Ecto neural progenitor cell (in vitro differentiated cells): ENCODE measurements at regions not wholly inside any gene's neighbourhood (a gene's known extent, or its start where the extent isn't known, plus 50 kb on each side); places are given as distances from the start of the nearest gene placed in this dataset.
"Not testable (repeated sequence)": the region's sequence is repeated elsewhere in the genome, so short reads cannot be mapped to it uniquely, and the experiment has no call there.

Experiments used
- DNase-seq: peaks from one replicate; pipeline ENCODE4 v3.0.0-alpha.2; 2018; ENCODE audit warnings: low spot score

DNA sequence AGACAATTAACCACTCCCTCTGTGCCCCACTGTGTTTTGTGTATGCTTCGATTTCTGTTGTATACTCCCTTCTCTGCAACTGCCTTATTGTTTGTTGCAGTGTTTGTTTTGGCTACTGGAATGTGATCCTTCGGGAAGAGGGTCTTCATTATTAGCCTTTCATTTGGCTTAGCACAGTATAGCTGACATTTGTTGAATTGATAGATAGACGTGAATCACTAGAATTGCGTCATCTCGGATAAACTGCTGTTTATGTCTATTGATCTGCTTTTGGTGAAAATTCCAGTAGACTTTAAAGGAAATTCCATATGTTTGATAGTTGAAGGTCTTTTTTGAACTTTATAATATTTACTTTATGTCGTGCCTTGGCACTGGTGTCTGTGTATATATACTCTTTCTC lies 189.9 kb upstream of the EYA4 start:
- DNase-seq = no peak

DNA sequence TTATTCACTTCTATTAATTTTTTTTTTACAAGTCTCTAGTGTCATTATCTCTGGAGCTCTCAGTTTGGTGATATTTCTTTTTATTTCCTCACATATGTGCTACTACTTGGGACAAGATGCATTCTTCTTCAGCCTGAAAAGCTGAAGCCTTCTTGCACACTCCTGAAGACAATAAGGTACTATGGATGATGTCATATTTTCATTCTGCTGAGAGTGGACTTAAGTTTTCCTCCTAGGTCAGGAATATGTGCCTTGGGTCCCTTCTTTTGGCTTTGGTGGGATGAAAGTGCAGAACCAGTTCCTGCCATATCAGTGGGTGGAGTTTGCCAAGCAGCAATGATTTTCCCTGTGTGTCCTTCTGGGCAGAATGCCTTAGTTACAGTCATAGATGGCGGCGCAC lies 188.7 kb upstream of the EYA4 start:
- no peak for DNase-seq

DNA sequence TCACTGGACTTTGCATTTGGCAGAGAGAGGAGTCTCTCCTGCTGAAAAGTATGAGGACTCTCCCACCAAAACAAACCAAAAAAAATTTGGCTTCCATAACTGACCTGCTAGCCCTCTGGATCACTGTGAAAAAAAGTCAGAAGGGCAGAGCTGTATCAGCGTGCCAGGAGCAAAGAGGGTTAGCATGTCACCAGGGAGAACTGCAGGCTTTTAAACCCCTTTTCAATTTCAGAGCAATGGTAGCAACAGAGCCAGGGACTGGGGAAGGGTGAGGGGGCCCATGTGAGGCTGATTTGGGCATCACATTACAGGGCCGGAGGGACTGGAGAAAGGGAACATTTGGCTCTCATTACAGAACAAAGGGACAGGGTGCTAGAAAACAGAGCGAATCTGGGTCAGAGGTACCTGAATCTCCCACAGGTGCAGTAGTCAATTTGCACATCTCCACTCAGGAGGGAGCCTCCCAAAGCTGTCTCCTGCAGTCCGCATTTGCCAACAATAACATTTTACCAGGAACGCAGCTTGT lies 185.7 kb upstream of the EYA4 start:
- DNase-seq = peak; percentile 50

DNA sequence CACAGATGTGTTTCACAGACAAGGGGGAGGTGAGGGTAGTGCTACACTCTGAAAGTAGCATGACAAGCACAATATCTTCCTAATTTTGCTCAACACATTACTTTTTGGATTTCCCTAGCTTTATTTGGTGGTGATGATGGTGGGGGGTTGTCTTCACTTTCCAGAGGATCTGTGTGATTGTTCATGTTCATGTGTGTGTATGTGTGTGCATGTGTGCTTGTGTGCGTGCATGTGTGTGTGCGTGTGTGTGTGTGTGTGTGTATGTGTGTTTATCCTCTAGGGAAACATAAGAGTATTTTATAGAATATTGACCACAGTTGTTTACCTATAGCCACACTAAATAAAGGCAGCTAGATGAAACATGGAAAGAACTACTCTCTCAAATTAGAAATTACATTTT lies 183.8 kb upstream of the EYA4 start:
- no peak for DNase-seq

DNA sequence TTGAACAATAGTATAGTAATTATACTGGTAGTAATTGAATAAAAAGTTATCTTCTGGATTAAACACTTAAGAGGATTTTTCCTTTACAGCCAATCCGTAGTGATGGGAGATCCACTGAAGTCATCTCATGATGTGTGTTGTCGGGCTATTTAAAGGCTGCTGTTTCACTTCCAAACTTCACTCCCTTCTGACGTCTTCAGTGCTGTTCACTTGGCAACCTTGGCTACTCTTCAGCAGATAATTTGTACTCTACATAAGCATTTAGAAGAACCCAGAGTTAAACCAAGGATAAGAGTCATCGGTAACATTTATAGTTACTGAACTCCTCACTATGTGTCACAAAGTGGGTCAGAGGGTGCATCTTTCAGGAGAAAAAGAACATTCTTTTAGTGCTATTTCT lies 179.1 kb upstream of the EYA4 start:
- no peak for DNase-seq

- DNase-seq = no peak
Measured at GRCh38 chr6:133062696-133063306, 178.4 kb upstream of the EYA4 start.

GRCh38 chr6:133067960-133068359 lies 173.2 kb upstream of the EYA4 start:
- no peak for DNase-seq

GRCh38 chr6:133070410-133071043 lies 170.6 kb upstream of the EYA4 start:
- no peak for DNase-seq

DNA sequence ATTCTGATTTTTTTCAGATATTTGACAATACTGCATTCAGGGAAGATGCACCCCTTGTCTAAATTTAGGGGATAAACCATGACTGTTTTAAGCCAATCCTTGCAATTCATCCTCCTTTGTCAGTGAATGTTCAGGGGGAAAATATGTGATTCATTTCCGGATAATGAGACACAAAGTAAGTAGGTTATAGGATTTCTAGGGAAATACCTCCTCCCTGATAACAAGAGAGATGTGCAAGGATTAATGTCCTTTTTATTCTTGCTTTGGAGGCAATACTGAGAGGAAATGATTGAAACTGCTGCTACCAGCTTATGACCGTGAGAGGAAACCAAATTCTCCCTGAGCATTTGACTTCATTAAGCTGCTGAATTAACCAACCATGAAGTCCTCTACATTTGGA lies 161.3 kb upstream of the EYA4 start:
- DNase-seq = no peak

- DNase-seq = no peak
Measured at GRCh38 chr6:133083248-133083967, 157.7 kb upstream of the EYA4 start.

DNA sequence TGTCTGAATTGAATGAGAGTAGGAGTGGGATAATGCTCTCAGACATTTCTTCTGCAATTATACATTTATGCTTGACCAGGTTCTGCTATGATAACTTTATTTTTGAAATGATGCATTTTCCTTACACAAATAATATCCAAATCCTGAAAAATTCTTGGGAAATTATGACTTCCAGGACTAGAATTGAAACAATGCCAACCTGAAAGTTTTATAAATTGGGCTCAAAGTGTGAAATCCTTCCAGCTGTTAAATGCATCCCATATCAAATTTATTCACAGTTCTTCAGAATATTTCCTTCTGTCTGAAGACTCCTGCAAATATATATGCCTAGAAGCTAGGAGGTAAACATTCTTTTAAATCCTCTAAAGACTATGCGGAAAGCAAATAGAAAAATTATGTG lies 155.7 kb upstream of the EYA4 start:
- DNase-seq = no peak

- no peak for DNase-seq
Measured at GRCh38 chr6:133085896-133086295, 155.3 kb upstream of the EYA4 start.

- no peak for DNase-seq
Measured at GRCh38 chr6:133088931-133089695, 152.0 kb upstream of the EYA4 start.

DNA sequence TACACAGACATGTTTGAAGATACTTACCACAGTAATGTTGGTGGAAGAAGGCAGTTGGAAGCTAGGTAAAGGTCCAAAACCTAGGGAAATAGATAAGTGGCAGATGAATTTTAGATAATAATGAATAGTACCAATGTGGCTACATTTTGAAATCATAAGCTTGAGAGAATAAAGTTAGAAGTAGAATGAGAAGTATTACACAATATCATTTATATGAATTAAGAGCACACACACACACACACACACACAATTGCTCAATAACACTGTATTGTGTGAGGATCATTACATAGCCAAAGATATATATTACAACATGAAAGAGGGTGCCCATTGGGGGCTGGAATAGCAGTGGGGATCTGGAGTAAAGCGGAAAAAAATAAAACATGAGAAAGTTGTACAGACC lies 149.0 kb upstream of the EYA4 start:
- no peak for DNase-seq

GRCh38 chr6:133092771-133093170 lies 148.4 kb upstream of the EYA4 start:
- no peak for DNase-seq

GRCh38 chr6:133093211-133093610 lies 147.9 kb upstream of the EYA4 start:
- not testable (repeated sequence) for DNase-seq

- DNase-seq = no peak
Measured at GRCh38 chr6:133093956-133094355, 147.2 kb upstream of the EYA4 start.

DNA sequence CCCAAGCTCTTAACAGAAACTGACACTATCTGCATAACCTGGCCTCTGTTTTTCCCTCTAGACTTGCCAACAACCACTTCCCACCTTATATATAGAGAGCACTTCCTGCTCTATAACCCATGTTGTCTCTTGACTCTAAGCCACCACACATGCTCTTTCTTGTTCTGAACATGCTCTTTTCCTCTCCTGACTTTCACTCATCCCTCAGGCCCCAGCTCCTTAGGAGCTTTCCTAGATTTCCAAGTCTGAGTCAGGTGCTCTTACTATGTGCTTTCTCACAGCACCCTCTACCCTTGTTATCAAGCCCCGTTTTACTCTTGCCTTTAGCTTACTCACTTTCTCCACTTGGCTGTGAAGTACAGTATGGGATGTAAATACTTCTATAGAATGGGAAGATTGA lies 143.9 kb upstream of the EYA4 start:
- DNase-seq = no peak

- DNase-seq = no peak
Measured at GRCh38 chr6:133099573-133099972, 141.6 kb upstream of the EYA4 start.

GRCh38 chr6:133100865-133101264 lies 140.3 kb upstream of the EYA4 start:
- no peak for DNase-seq

DNA sequence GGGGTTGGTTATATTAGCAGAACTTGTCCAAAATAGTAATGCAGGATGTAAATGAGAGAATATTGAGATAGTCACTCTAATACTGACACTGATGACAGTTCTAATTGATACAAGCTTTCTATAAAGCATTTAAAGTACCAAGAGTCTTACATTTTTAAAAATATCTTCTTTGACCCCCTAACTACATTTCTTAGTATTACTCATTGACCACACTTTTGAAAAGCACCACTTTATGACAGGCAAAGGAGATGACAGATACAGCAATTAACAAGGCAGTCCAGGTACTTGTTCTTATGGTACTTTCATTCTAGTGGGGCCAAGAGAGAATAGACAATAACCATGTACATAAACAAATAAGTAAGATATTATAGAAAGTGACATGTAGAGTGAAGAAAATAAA lies 139.4 kb upstream of the EYA4 start:
- DNase-seq = no peak

- DNase-seq = no peak
Measured at GRCh38 chr6:133106934-133107333, 134.2 kb upstream of the EYA4 start.

DNA sequence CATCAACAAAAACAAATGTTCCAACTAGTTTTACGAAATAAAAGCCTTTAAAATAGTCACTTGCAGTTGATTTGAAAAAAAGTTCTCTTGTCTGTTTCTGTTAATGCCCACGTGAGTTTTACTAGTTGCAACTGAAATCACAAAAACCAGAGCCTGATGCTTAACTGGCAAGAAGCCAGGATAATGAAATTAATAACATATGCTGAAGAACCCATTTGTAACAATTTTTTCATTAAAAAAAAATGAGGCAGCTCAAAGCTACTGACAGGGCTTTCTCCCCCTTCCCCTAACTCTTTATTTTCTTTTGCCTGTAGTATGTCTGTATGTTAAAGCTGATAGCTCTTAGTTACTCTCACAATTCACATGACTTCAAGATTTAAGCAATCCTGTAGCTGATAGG lies 132.7 kb upstream of the EYA4 start:
- no peak for DNase-seq
